SU-DHL-6 (cell line): ENCODE measurements at regions not wholly inside any gene's neighbourhood (a gene's known extent, or its start where the extent isn't known, plus 50 kb on each side); places are given as distances from the start of the nearest gene placed in this dataset.
"Not testable (repeated sequence)": the region's sequence is repeated elsewhere in the genome, so short reads cannot be mapped to it uniquely, and the experiment has no call there.

Experiments
- H2AFZ ChIP-seq: fragments of 200-600 bp; sonication (generic); 2 replicates; pipeline ENCODE4 v1.6.1; 2014; ENCODE audit warnings: low read depth, mild to moderate bottlenecking, moderate library complexity, mixed read lengths, antibody characterized with exemption, low read length; ENCODE audit not compliant: severe bottlenecking
- H3F3A ChIP-seq: fragments of 200-600 bp; shearing (Covaris generic); 2 replicates; pipeline ENCODE4 v1.6.0; 2016; ENCODE audit warnings: antibody characterized with exemption, mild to moderate bottlenecking; ENCODE audit not compliant: insufficient read depth
- H3K27ac ChIP-seq: fragments of 200-600 bp; sonication (generic); 2 replicates; pipeline ENCODE4 v1.5.1; 2016; ENCODE audit warnings: low read depth, mild to moderate bottlenecking, low read length, moderate library complexity, mixed read lengths
- H3K27me3 ChIP-seq: fragments of 200-600 bp; sonication (generic), shearing (Covaris generic); 2 replicates; pipeline ENCODE4 v1.6.0; 2014; ENCODE audit warnings: mild to moderate bottlenecking, low read length
- H3K36me3 ChIP-seq: fragments of 200-600 bp; sonication (generic); 2 replicates; pipeline ENCODE4 v1.6.1; 2014; ENCODE audit warnings: mild to moderate bottlenecking, low read length, mixed read lengths
- H3K4me2 ChIP-seq: fragments of 300-600, 200-600 bp; shearing (Covaris generic), sonication (generic); 2 replicates; pipeline ENCODE4 v1.6.0; 2014; ENCODE audit warnings: low read length, low read depth, mild to moderate bottlenecking; ENCODE audit not compliant: poor library complexity, severe bottlenecking
- H3K4me3 ChIP-seq: fragments of 200-600 bp; sonication (generic); 2 replicates; pipeline ENCODE4 v1.5.1; 2014; ENCODE audit warnings: antibody characterized with exemption, low read length, mild to moderate bottlenecking, mixed read lengths; ENCODE audit not compliant: insufficient read depth, poor library complexity, severe bottlenecking
- H3K79me2 ChIP-seq: fragments of 200-600 bp; sonication (generic); 2 replicates; pipeline ENCODE4 v1.6.1; 2014; ENCODE audit warnings: mild to moderate bottlenecking, low read length, moderate library complexity; ENCODE audit not compliant: insufficient read depth
- H3K9ac ChIP-seq: fragments of 200-600 bp; sonication (generic); 2 replicates; pipeline ENCODE4 v1.7.0; 2014; ENCODE audit warnings: mild to moderate bottlenecking, low read length
- H3K9me2 ChIP-seq: fragments of 200-600 bp; sonication (generic); replicated peaks from 2 replicates; pipeline ENCODE4 v1.6.1; 2014; ENCODE audit warnings: low read length; ENCODE audit not compliant: insufficient read depth
- H3K9me3 ChIP-seq: fragments of 200-600 bp; sonication (generic); 2 replicates; pipeline ENCODE4 v1.6.1; 2014; ENCODE audit warnings: low read length, mixed read lengths; ENCODE audit not compliant: insufficient read depth
- H4K20me1 ChIP-seq: fragments of 200-600 bp; sonication (generic); 2 replicates; pipeline ENCODE4 v1.6.1; 2014; ENCODE audit warnings: low read depth, mild to moderate bottlenecking, antibody characterized with exemption, low read length, moderate library complexity, mixed read lengths
- CTCF ChIP-seq: fragments of 200-600 bp; sonication (generic); IDR thresholded peaks from one replicate; pipeline ENCODE4 v1.5.1; 2017; ENCODE audit warnings: antibody characterized with exemption, mild to moderate bottlenecking, low read length, moderate library complexity; ENCODE audit not compliant: insufficient read depth, poor library complexity, severe bottlenecking
- EZH2phosphoT487 ChIP-seq: fragments of 200-600 bp; sonication (generic), shearing (Covaris generic); conservative IDR thresholded peaks from 2 replicates; pipeline ENCODE4 v1.6.1; 2018; ENCODE audit warnings: mild to moderate bottlenecking, antibody characterized with exemption, low read length, moderate library complexity, mixed read lengths

- Histone ChIP-seq H3K9me3 (no peaks in the 10 kb centered on the region), H3K4me3 (no peak overlapping the region), H3K27me3 (no peaks in the 10 kb centered on the region), H2AFZ (no peak overlapping the region), H3K9me2 (no peaks in the 10 kb centered on the region), H3K27ac (no peak overlapping the region), H4K20me1 (no peaks in the 10 kb centered on the region), H3K9ac (no peak overlapping the region), H3K36me3 (no peaks in the 10 kb centered on the region), H3F3A (no peaks in the 10 kb centered on the region), H3K79me2 (no peaks in the 10 kb centered on the region), H3K4me2 (no peak overlapping the region)
- TF ChIP-seq EZH2phosphoT487 = no peak
- TF ChIP-seq CTCF = no peak
These were observed 1410.5 kb upstream of the CDH18 start for GRCh38 chr5:21398511-21398910.

- Histone ChIP-seq H3K27me3 (no peaks in the 10 kb centered on the region), H3K79me2 (no peaks in the 10 kb centered on the region), H3K27ac (no peak overlapping the region), H2AFZ (peak overlapping the region; percentile 41), H3K36me3 (no peaks in the 10 kb centered on the region), H3K4me2 (no peak overlapping the region), H3K9me3 (no peaks in the 10 kb centered on the region), H3F3A (no peaks in the 10 kb centered on the region), H4K20me1 (no peaks in the 10 kb centered on the region), H3K9me2 (no peaks in the 10 kb centered on the region), H3K4me3 (no peak overlapping the region), H3K9ac (no peak overlapping the region)
- no peak for TF ChIP-seq EZH2phosphoT487
- no peak for TF ChIP-seq CTCF
These were observed 1409.7 kb upstream of the CDH18 start for GRCh38 chr5:21397693-21398092.

GRCh38 chr5:21391506-21391905, 1403.5 kb upstream of the CDH18 start:
- H3K4me3 ChIP-seq = no peak overlapping the region
- TF ChIP-seq EZH2phosphoT487 (no peak), CTCF (no peak)
- H4K20me1 ChIP-seq = no peaks in the 10 kb centered on the region
- H3K9ac ChIP-seq = no peak overlapping the region
- no peaks in the 10 kb centered on the region for H3K27me3 ChIP-seq
- H3K36me3 ChIP-seq = no peaks in the 10 kb centered on the region
- H3F3A ChIP-seq = no peaks in the 10 kb centered on the region
- no peak overlapping the region for H3K27ac ChIP-seq
- H3K9me2 ChIP-seq = no peaks in the 10 kb centered on the region
- H3K4me2 ChIP-seq = no peak overlapping the region
- H3K79me2 ChIP-seq = no peaks in the 10 kb centered on the region
- no peaks in the 10 kb centered on the region for H3K9me3 ChIP-seq
- no peak overlapping the region for H2AFZ ChIP-seq

GRCh38 chr5:21360754-21361153, 1372.8 kb upstream of the CDH18 start:
- not testable (repeated sequence) for H3K9me2 ChIP-seq, H3K36me3 ChIP-seq, H4K20me1 ChIP-seq, H3K4me3 ChIP-seq, H2AFZ ChIP-seq, H3K9ac ChIP-seq, H3K27me3 ChIP-seq, H3K9me3 ChIP-seq, H3K79me2 ChIP-seq, H3K4me2 ChIP-seq, H3K27ac ChIP-seq, H3F3A ChIP-seq

- not testable (repeated sequence) for H3F3A ChIP-seq, H2AFZ ChIP-seq, H3K4me3 ChIP-seq
These were observed 1353.9 kb upstream of the CDH18 start for GRCh38 chr5:21341948-21342261.

GRCh38 chr5:21341203-21341947, 1353.4 kb upstream of the CDH18 start:
- not testable (repeated sequence) for H3K4me2 ChIP-seq

More at GRCh38 chr5:21341948-21342261, 1353.9 kb upstream of the CDH18 start:
- H3K27me3 ChIP-seq, H3K9ac ChIP-seq, H4K20me1 ChIP-seq, H3K27ac ChIP-seq, H3K4me2 ChIP-seq, H3K9me2 ChIP-seq, H3K36me3 ChIP-seq, H3K9me3 ChIP-seq, H3K79me2 ChIP-seq: not testable (repeated sequence)

More at GRCh38 chr5:21341203-21341947, 1353.4 kb upstream of the CDH18 start:
- H3K27ac ChIP-seq, H3K9me3 ChIP-seq, H3F3A ChIP-seq, H3K27me3 ChIP-seq, H3K9me2 ChIP-seq, H2AFZ ChIP-seq, H4K20me1 ChIP-seq, H3K4me3 ChIP-seq, H3K36me3 ChIP-seq, H3K9ac ChIP-seq, H3K79me2 ChIP-seq: not testable (repeated sequence)
